T-helper 22 cell (primary cell): ENCODE measurements at regions not wholly inside any gene's neighbourhood (a gene's known extent, or its start where the extent isn't known, plus 50 kb on each side); places are given as distances from the start of the nearest gene placed in this dataset.

Experiments
- DNase-seq: peaks from one replicate; pipeline ENCODE4 v3.0.0-alpha.2; 2020; ENCODE audit warnings: low read depth

GRCh38 chr22:47290706-47291430, 528.4 kb downstream of the TBC1D22A start:
- DNase-seq = no peak

GRCh38 chr22:47289336-47289985, 527.0 kb downstream of the TBC1D22A start:
- no peak for DNase-seq

GRCh38 chr22:47288680-47289079, 526.2 kb downstream of the TBC1D22A start:
- DNase-seq = no peak

GRCh38 chr22:47287516-47287915, 525.1 kb downstream of the TBC1D22A start:
- DNase-seq = no peak

GRCh38 chr22:47286590-47286989, 524.1 kb downstream of the TBC1D22A start:
- DNase-seq = no peak

GRCh38 chr22:47285981-47286380, 523.5 kb downstream of the TBC1D22A start:
- DNase-seq = no peak

- DNase-seq = no peak
These were observed 522.4 kb downstream of the TBC1D22A start for GRCh38 chr22:47284822-47285221.

- no peak for DNase-seq
These were observed 521.9 kb downstream of the TBC1D22A start for GRCh38 chr22:47284360-47284759.

- DNase-seq = no peak
These were observed 521.3 kb downstream of the TBC1D22A start for GRCh38 chr22:47283616-47284270.

GRCh38 chr22:47282851-47283250, 520.4 kb downstream of the TBC1D22A start:
- DNase-seq = no peak

- no peak for DNase-seq
These were observed 519.9 kb downstream of the TBC1D22A start for GRCh38 chr22:47282366-47282765.

- DNase-seq = no peak
These were observed 519.0 kb downstream of the TBC1D22A start for GRCh38 chr22:47281126-47282106.

GRCh38 chr22:47280301-47280700, 517.9 kb downstream of the TBC1D22A start:
- no peak for DNase-seq

GRCh38 chr22:47279746-47280145, 517.3 kb downstream of the TBC1D22A start:
- no peak for DNase-seq

GRCh38 chr22:47279337-47279736, 516.9 kb downstream of the TBC1D22A start:
- no peak for DNase-seq

GRCh38 chr22:47278655-47279054, 516.2 kb downstream of the TBC1D22A start:
- no peak for DNase-seq

GRCh38 chr22:47277531-47277930, 515.1 kb downstream of the TBC1D22A start:
- no peak for DNase-seq

GRCh38 chr22:47276991-47277390, 514.5 kb downstream of the TBC1D22A start:
- DNase-seq = no peak

- DNase-seq = no peak
These were observed 514.0 kb downstream of the TBC1D22A start for GRCh38 chr22:47276450-47276820.

- DNase-seq = no peak
These were observed 513.4 kb downstream of the TBC1D22A start for GRCh38 chr22:47275605-47276449.

- DNase-seq = no peak
These were observed 511.7 kb downstream of the TBC1D22A start for GRCh38 chr22:47274196-47274595.
